ENCODE measurements at regions not wholly inside any gene's neighbourhood (a gene's known extent, or its start where the extent isn't known, plus 50 kb on each side); places are given as distances from the start of the nearest gene placed in this dataset.
"Not testable (repeated sequence)": the region's sequence is repeated elsewhere in the genome, so short reads cannot be mapped to it uniquely, and the experiment has no call there.

- DNase-seq: no peak
Observed at GRCh38 chr13:76703621-76704288, 182.4 kb downstream of the KCTD12 start.

- no peak for DNase-seq
Observed at GRCh38 chr13:76703216-76703615, 183.0 kb downstream of the KCTD12 start.

- no peak for DNase-seq
Observed at GRCh38 chr13:76697288-76697687, 188.9 kb downstream of the KCTD12 start.

- DNase-seq: no peak
Observed at GRCh38 chr13:76696370-76696769, 189.8 kb downstream of the KCTD12 start.

GRCh38 chr13:76693086-76693485 lies 193.1 kb downstream of the KCTD12 start:
- DNase-seq: no peak

- DNase-seq: no peak
Observed at GRCh38 chr13:76692346-76692745, 193.9 kb downstream of the KCTD12 start.

GRCh38 chr13:76690611-76691010 lies 195.6 kb downstream of the KCTD12 start:
- no peak for DNase-seq

- no peak for DNase-seq
Observed at GRCh38 chr13:76687467-76687866, 198.7 kb downstream of the KCTD12 start.

GRCh38 chr13:76685938-76686337 lies 200.3 kb downstream of the KCTD12 start:
- DNase-seq: no peak

GRCh38 chr13:76684336-76684735 lies 201.9 kb downstream of the KCTD12 start:
- DNase-seq: no peak

GRCh38 chr13:76683854-76684253 lies 202.4 kb downstream of the KCTD12 start:
- DNase-seq: no peak

- no peak for DNase-seq
Observed at GRCh38 chr13:76683168-76683567, 203.0 kb downstream of the KCTD12 start.

- no peak for DNase-seq
Observed at GRCh38 chr13:76680112-76680511, 206.1 kb downstream of the KCTD12 start.

GRCh38 chr13:76677043-76677442 lies 209.2 kb downstream of the KCTD12 start:
- no peak for DNase-seq

- no peak for DNase-seq
Observed at GRCh38 chr13:76672420-76672819, 213.8 kb downstream of the KCTD12 start.

GRCh38 chr13:76668716-76669115 lies 217.5 kb downstream of the KCTD12 start:
- DNase-seq: no peak

- no peak for DNase-seq
Observed at GRCh38 chr13:76668141-76668540, 218.1 kb downstream of the KCTD12 start.

- no peak for DNase-seq
Observed at GRCh38 chr13:76667551-76667950, 218.7 kb downstream of the KCTD12 start.

GRCh38 chr13:76663592-76664335 lies 222.4 kb downstream of the KCTD12 start:
- no peak for DNase-seq

- DNase-seq: not testable (repeated sequence)
Observed at GRCh38 chr13:76659074-76659473, 227.1 kb downstream of the KCTD12 start.

- DNase-seq: no peak
Observed at GRCh38 chr13:76656500-76656899, 229.7 kb downstream of the KCTD12 start.

GRCh38 chr13:76656056-76656455 lies 230.1 kb downstream of the KCTD12 start:
- no peak for DNase-seq

GRCh38 chr13:76654263-76654662 lies 231.9 kb downstream of the KCTD12 start:
- no peak for DNase-seq

- no peak for DNase-seq
Observed at GRCh38 chr13:76651286-76651685, 234.9 kb downstream of the KCTD12 start.

- DNase-seq: no peak
Observed at GRCh38 chr13:76647550-76647949, 238.7 kb downstream of the KCTD12 start.
